Endothelial cell of umbilical vein (primary cell): ENCODE measurements at regions not wholly inside any gene's neighbourhood (a gene's known extent, or its start where the extent isn't known, plus 50 kb on each side); places are given as distances from the start of the nearest gene placed in this dataset.

Experiments
- BruUV-seq: library from RNA; stranded (reverse); fragments of 400-500 nt; replicated peaks from 2 replicates; lab custom pipeline; 2021; lab: Mats Ljungman, UMichigan
- CTCF ChIA-PET: fragments of 300-600, 350-600 bp; sonication (Branson Sonifier 250); formaldehyde crosslinking; loops from one replicate; lab custom pipeline; 2021; ENCODE audit warnings: antibody characterized with exemption, inconsistent platforms; lab: Charles Lee
- POLR2A ChIA-PET: fragments of 300-600, 350-600 bp; sonication (Branson Sonifier 250); formaldehyde crosslinking; loops from one replicate; lab custom pipeline; 2021; ENCODE audit warnings: antibody characterized with exemption, inconsistent platforms; lab: Charles Lee
- DNase-seq: peaks from one replicate; pipeline ENCODE4 v3.0.0-alpha.2; 2011; ENCODE audit warnings: low read depth, low spot score
- FAIRE-seq: peaks from 2 replicates; lab custom pipeline; 2011; peaks lifted over from hg19 to GRCh38; lab: Jason Lieb, UNC
- H2AFZ ChIP-seq: 2 replicates; pipeline ENCODE4 v1.6.0; 2012; ENCODE audit warnings: low read depth, low read length, control low read depth, inconsistent platforms
- H3K27ac ChIP-seq: 2 replicates; pipeline ENCODE4 v1.5.1; 2011; ENCODE audit warnings: low read depth, mild to moderate bottlenecking, control low read depth, low read length, moderate library complexity; ENCODE audit not compliant: insufficient read depth
- H3K27me3 ChIP-seq, 2 experiments: 2 replicates each; pipeline versions ENCODE4 v1.6.0 to v1.6.1; 2011; ENCODE audit warnings: low read length in 2 of 2, mixed read lengths in 1 of 2; ENCODE audit not compliant: control insufficient read depth in 2 of 2, insufficient read depth in 2 of 2
- H3K36me3 ChIP-seq, 2 experiments: 2 replicates in 1 of 2; 3 replicates in 1 of 2; pipeline ENCODE4 v1.5.1; 2011; ENCODE audit warnings: low read length in 2 of 2, mild to moderate bottlenecking in 1 of 2, moderate library complexity in 1 of 2; ENCODE audit not compliant: control insufficient read depth in 2 of 2, insufficient read depth in 2 of 2; ENCODE audit errors: extremely low read depth in 1 of 2
- H3K4me1 ChIP-seq: 3 replicates; pipeline ENCODE4 v1.5.1; 2011; ENCODE audit warnings: mild to moderate bottlenecking, low read length; ENCODE audit not compliant: control insufficient read depth, insufficient read depth; ENCODE audit errors: extremely low read depth
- H3K4me2 ChIP-seq: 2 replicates; pipeline ENCODE4 v1.6.1; 2011; ENCODE audit warnings: low read length, control low read depth, mixed read lengths; ENCODE audit not compliant: insufficient read depth
- H3K4me3 ChIP-seq, 3 experiments: fragments of 200-600 bp in 1 of 3; sonication (generic), shearing (Covaris generic) in 1 of 3; replicated peaks in 1 of 3; 2 replicates each; pipeline ENCODE4 v1.5.1; 2011 to 2016; ENCODE audit warnings: control low read depth in 3 of 3, low read length in 3 of 3, mild to moderate bottlenecking in 2 of 3, inconsistent platforms in 1 of 3, low read depth in 1 of 3, moderate library complexity in 1 of 3; ENCODE audit not compliant: insufficient read depth in 1 of 3
- H3K79me2 ChIP-seq: 2 replicates; pipeline ENCODE4 v1.6.0; 2012; ENCODE audit warnings: low read length, inconsistent platforms; ENCODE audit not compliant: control insufficient read depth, insufficient read depth
- H3K9ac ChIP-seq: replicated peaks from 2 replicates; pipeline ENCODE3; 2011; ENCODE audit warnings: low read length, control low read depth; ENCODE audit not compliant: insufficient read depth; ENCODE audit errors: extremely low read depth
- H3K9me1 ChIP-seq: replicated peaks from 3 replicates; pipeline ENCODE4 v1.6.0; 2011; ENCODE audit warnings: mild to moderate bottlenecking, low read length; ENCODE audit not compliant: control insufficient read depth, insufficient read depth; ENCODE audit errors: extremely low read depth
- H3K9me3 ChIP-seq: replicated peaks from 2 replicates; pipeline ENCODE4 v1.5.1; 2012; ENCODE audit warnings: low read length, inconsistent platforms; ENCODE audit not compliant: control insufficient read depth, insufficient read depth
- H4K20me1 ChIP-seq: replicated peaks from 2 replicates; pipeline ENCODE3; 2011; ENCODE audit warnings: mild to moderate bottlenecking, low read length; ENCODE audit not compliant: control insufficient read depth, insufficient read depth; ENCODE audit errors: extremely low read depth
- EZH2 ChIP-seq: IDR thresholded peaks from 2 replicates; pipeline ENCODE4 v1.6.1; 2012; ENCODE audit warnings: borderline replicate concordance, low read depth, mild to moderate bottlenecking, moderate library complexity, low read length, inconsistent platforms; ENCODE audit not compliant: severe bottlenecking
- FOS ChIP-seq: IDR thresholded peaks from 2 replicates; pipeline ENCODE4 v1.6.1; 2011; ENCODE audit warnings: mild to moderate bottlenecking, low read length, moderate library complexity, borderline replicate concordance; ENCODE audit not compliant: insufficient read depth
- GATA2 ChIP-seq: IDR thresholded peaks from 2 replicates; pipeline ENCODE4 v1.7.0; 2011; ENCODE audit warnings: low read depth, mild to moderate bottlenecking, moderate library complexity, mixed read lengths, low read length; ENCODE audit not compliant: insufficient read length, insufficient read depth
- JUN ChIP-seq: IDR thresholded peaks from 2 replicates; pipeline ENCODE4 v1.6.1; 2011; ENCODE audit warnings: borderline replicate concordance, low read depth; ENCODE audit not compliant: insufficient read length, insufficient read depth
- MYC ChIP-seq: IDR thresholded peaks from one replicate; pipeline ENCODE4 v1.6.1; 2011; ENCODE audit warnings: mild to moderate bottlenecking, low read depth, low read length
- POLR2A ChIP-seq: IDR thresholded peaks from 2 replicates; pipeline ENCODE4 v1.6.1; 2012; ENCODE audit warnings: low read depth, mild to moderate bottlenecking, control low read depth, low read length
- POLR2AphosphoS5 ChIP-seq: IDR thresholded peaks from 2 replicates; pipeline ENCODE4 v1.6.1; 2012; ENCODE audit warnings: low read depth, mild to moderate bottlenecking, control low read depth, low read length, moderate library complexity; ENCODE audit not compliant: insufficient read depth
- dilution Hi-C: fragments of 300-500 bp; cut with MboI; formaldehyde crosslinking; loops from one replicate; pipeline ENCODE4 v1.15.0; 2019; ENCODE audit warnings: low sequenced_read_pairs; ENCODE audit not compliant: extremely low pct_ligation_motif_present
- intact Hi-C: fragments of 100-400 bp; cut with micrococcal nuclease; formaldehyde crosslinking; loops from one replicate; pipeline ENCODE4 v1.10.0; 2022
- TF ChIP-seq, protein P1 (sequence below): IDR thresholded peaks from 2 replicates; pipeline ENCODE4 v1.6.1; 2011; ENCODE audit not compliant: insufficient read depth, insufficient read length
- TF ChIP-seq, protein P2 (sequence below), 2 donors: IDR thresholded peaks; 1 replicate in 1 of 2; 2 replicates in 1 of 2; pipeline ENCODE4 v1.5.1; 2011; ENCODE audit warnings: low read length in 2 of 2, mild to moderate bottlenecking in 2 of 2, moderate library complexity in 2 of 2, control low read depth in 1 of 2, inconsistent platforms in 1 of 2, low read depth in 1 of 2; ENCODE audit not compliant: insufficient read depth in 1 of 2; ENCODE audit errors: extremely low read depth in 1 of 2

DNA sequence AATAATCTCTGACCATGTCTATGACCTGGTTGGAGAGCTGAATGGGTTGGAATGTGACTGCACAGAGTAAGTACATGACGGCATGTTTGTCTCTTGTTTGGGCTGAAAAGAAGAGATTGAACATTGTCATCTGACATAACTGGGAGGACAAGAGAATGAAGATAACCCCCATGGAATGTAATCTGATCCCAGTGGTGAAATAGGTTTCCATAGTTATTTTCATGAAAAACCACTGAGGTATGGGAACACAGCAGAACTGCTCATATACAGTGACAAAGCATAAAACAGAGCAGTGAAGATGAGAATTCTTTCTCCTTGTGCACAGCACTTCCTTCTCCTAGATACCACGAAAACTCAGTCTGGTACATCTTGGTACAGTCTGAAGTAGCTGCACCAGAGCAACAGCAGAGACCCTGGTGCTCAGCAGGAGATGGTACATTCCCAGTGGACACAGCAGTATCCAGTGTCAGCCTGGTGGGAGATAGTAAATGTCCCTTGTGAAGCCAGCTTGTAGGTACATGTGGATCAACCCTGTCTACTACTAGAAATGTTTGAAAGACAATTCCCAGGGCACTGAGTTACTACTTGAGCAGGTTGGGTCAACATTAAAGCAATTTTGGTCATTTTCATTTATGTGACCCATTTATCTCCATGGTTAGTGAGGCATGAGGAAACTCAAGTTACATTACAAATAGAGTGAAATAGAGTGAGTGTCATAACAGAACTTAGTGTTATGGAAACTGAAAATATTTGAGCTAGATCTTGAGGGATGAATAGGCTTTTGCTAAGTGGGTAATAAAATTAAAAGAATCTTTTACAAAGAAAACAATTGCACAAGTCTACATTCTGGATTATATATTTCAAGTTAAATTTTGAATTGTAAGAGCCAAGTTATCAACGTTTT, 178.3 kb downstream of the SUCNR1 start:
- ChIA-PET POLR2A (no interaction called here), CTCF (interaction anchor here (1.3 kb wide), 1 partner anchor 26 kb away, joined by 4 read pairs; no protein-coding TSS in a partner anchor)
- FAIRE-seq (no peak), DNase-seq (no peak)
- peaks cover 19% of the 10 kb centered on the region for H3K4me1 ChIP-seq
- dilution Hi-C loops, result no loop called here
- H4K20me1 ChIP-seq, result no peaks in the 10 kb centered on the region
- no peaks in the 10 kb centered on the region for H3K9me3 ChIP-seq
- TF ChIP-seq JUN (no peak), FOS (no peak), EZH2 (no peak), POLR2AphosphoS5 (no peak), POLR2A (no peak), GATA2 (no peak), MYC (no peak)
- TF ChIP-seq, protein P1, sequence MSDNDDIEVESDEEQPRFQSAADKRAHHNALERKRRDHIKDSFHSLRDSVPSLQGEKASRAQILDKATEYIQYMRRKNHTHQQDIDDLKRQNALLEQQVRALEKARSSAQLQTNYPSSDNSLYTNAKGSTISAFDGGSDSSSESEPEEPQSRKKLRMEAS, result no peak
- TF ChIP-seq, protein P2, sequence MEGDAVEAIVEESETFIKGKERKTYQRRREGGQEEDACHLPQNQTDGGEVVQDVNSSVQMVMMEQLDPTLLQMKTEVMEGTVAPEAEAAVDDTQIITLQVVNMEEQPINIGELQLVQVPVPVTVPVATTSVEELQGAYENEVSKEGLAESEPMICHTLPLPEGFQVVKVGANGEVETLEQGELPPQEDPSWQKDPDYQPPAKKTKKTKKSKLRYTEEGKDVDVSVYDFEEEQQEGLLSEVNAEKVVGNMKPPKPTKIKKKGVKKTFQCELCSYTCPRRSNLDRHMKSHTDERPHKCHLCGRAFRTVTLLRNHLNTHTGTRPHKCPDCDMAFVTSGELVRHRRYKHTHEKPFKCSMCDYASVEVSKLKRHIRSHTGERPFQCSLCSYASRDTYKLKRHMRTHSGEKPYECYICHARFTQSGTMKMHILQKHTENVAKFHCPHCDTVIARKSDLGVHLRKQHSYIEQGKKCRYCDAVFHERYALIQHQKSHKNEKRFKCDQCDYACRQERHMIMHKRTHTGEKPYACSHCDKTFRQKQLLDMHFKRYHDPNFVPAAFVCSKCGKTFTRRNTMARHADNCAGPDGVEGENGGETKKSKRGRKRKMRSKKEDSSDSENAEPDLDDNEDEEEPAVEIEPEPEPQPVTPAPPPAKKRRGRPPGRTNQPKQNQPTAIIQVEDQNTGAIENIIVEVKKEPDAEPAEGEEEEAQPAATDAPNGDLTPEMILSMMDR (IDR thresholded peaks at IDR 0.05; ENCODE audit: extremely low read depth in 1 of 2, insufficient read depth in 1 of 2, low read depth in 1 of 2, low read length in 2 of 2), result no peak
- H2AFZ ChIP-seq, result no peak overlapping the region
- intact Hi-C loops, result no loop called here
- H3K4me2 ChIP-seq, result no peak overlapping the region
- no peaks in the 10 kb centered on the region for H3K79me2 ChIP-seq
- H3K4me3 ChIP-seq, result no peak overlapping the region
- H3K27me3 ChIP-seq, result no peaks in the 10 kb centered on the region
- H3K36me3 ChIP-seq, result no peaks in the 10 kb centered on the region
- no peaks in the 10 kb centered on the region for H3K9me1 ChIP-seq
- no TSS peak for BruUV-seq
- H3K9ac ChIP-seq, result no peak overlapping the region
- H3K27ac ChIP-seq, result no peak overlapping the region
